ENCODE measurements at regions not wholly inside any gene's neighbourhood (a gene's known extent, or its start where the extent isn't known, plus 50 kb on each side); places are given as distances from the start of the nearest gene placed in this dataset.
A peak's percentile ranks its signal among the peaks of the same experiment; 100 is the strongest.

DNA sequence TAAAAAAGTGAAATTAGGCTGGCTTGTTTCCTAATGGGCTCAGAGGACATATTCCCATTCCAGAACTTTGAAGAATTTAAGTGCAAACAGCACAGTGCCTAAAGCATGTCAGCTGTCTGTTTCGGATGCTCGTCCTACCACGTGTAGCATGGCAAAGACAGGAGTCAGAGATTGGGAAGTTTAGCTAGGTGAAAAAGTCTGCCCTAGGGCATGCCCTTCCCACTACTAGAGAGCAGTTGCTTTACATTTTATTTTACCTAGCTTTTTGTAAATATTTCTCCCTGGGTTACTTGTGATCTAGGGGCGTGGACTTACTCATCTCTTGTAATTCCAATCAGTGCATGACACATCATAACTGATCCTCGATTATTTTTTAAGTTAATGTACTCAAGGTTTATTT is 111.1 kb downstream of the LMO4 start:
- no peak for DNase-seq

GRCh38 chr1:87449348-87449963 is 120.8 kb downstream of the LMO4 start:
- peak; percentile 16 for DNase-seq

DNA sequence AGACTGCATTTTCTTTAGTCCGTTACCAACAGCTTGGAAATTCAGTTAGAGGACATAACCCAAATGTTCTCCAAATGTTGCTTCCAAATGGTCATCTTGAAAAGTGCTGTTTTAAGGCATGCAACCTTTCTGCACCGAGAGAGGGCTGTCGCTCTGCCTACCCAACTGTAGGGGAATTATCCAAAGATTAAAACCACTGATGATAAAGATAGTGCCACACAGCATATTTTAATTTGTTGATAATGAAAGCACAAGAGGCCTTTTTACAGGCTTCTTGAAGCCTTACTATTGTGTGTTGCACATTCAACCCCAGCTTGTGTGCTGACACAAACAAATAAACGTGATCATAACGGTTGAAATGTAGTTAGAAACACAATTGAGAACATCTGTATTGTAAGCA is 121.5 kb downstream of the LMO4 start:
- DNase-seq = no peak

DNA sequence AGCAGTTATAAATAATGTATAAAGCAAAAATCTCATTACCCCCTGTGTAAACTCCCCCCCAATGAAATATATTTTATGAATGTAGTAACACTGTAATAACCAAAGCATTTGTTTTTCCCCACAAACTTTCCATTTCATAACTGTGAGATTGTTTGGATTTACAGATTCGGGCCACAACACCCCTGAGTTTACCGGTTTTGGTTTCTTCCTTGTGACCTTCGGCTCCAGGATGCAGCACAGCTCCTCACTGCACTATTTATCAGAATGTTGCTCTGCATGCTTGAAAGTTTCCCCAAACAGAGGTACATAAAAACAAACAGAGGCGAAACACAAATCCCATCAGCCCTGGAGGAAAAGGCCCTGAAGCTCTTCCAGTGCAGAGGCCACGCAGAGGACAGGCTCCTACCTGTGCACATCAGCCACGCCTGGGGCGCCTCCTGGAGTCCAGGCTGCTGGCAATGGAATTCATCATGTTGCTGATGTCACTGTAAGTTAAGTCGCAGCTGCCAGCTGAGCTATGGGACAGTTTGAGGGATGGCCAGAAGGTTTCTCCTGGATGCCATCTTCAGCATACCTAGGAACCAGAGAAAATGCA is 122.0 kb downstream of the LMO4 start:
- DNase-seq = no peak

- peak; percentile 85 for DNase-seq
Measured at GRCh38 chr1:87451229-87451920, 122.7 kb downstream of the LMO4 start.

DNA sequence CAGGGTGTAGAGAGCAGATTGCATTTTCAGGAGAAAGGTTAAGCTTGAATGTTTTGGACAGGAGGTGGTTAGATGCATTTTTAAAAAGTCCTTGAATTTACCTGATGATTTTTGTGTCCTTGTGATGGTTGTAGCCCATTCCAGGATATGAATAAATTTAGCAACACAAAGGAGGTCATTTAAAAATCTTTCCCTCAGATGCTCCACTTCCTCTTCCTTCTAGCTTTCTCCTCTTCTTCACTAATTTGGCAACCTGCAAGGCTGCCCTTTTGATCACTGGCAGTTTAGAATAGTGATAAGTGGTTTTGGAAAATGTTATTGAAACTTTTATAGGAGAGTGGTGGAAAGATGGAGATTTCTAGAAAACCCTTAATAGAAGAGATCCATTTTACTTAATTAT is 124.0 kb downstream of the LMO4 start:
- DNase-seq = no peak

- DNase-seq = no peak
Measured at GRCh38 chr1:87457408-87457807, 128.7 kb downstream of the LMO4 start.

DNA sequence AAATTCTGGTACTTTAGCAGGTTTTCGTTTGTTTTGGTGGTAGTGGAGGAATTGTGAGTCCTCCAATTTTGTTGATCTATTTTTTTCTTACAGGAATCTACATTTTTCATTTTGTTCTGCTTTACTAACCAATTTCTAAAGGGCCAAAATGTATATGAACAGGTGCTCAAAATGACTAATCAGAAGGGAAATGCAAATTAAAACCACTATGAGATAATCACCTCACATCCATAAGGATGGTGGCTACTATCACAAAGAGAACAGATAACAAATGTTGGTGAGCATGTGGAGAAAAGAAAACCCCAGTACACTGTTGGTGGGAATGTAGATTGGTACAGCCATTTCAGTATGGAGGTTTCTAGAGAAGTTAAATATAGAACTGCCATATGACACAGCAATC is 134.2 kb downstream of the LMO4 start:
- DNase-seq = no peak

DNA sequence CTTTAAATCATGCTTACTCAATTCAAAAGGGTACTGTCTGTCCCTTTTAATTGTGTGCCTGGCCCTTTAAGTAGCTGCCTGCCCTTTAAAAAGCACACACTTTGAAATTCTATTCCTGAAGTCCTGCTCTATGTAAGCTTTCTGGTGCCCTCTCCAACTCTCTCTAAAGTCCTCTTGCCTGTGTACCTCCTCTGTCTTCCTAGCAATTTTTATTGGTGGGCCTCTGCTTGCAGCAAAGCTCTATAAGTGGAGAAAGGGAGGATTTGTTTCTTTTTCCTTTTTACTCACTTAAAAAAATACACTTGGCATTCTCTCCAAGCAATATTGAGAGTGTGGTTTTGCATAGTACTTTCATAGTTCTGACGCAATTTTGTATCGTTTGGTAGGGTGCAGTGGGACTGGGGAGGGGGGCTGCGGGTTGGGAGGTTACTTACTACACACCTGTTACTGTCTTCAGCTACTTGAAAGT is 135.4 kb downstream of the LMO4 start:
- DNase-seq = no peak

DNA sequence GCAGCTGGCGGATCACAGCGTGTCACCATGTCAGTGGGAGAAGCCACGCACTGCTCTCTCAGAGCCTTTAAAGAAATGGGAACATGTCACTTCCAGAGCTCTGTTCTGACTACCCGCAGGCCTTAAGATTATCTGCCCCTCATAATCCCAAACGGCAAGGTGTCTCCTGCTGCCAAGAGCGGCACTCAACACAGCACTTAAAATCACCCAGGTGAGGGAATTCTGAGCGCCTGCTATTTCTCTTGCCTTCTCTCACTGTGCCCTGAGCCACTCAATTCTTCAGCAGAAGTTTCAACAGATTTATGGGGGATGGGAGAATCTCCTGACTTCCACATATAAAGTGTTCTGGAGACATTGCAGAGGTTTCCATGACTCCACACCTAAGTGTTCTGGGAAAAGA is 137.9 kb downstream of the LMO4 start:
- DNase-seq = no peak

DNA sequence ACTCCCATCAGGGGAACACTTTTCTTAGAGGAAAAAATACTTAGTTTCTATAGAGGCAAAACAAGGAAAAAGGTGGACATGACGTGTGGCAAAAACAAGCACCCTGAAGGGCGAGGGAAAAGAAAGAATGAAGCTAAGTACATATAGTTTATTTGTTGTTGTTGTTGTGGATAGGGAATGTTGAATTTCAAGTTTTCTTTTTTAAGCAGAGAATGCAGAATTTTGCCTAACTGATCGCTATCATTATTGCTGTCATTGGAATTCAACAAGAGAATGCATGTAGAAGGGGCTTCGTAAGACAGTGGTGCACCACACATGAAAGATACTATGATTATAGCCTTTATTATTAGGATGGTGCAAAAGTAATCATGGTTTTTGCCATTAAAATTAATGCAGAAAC is 144.0 kb downstream of the LMO4 start:
- no peak for DNase-seq

DNA sequence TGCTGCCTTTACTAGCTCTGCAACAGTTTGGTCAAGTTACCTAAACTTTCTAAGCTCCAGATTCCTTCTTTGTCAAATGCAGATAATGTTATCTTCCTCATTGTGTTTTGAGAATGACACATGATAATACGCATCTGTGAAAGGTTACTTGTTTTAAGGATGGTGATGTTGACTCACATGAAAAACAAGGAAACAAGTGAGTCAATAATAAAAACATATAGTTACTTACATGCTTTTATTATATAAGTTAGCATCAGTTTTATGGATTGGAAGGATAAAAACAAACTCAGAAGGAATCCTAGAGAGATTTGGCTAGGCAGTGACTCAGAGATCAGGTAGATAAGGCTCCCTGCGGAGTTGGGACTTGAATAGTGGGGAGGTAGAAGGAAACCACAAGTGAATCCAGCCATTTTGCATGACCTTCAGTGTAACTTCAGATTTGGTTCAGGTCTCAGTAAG is 144.6 kb downstream of the LMO4 start:
- no peak for DNase-seq

- DNase-seq = no peak
Measured at GRCh38 chr1:87474098-87474497, 145.4 kb downstream of the LMO4 start.

GRCh38 chr1:87478231-87478630 is 149.6 kb downstream of the LMO4 start:
- DNase-seq = peak; percentile 59

GRCh38 chr1:87495147-87495546 is 166.5 kb downstream of the LMO4 start:
- DNase-seq = no peak

DNA sequence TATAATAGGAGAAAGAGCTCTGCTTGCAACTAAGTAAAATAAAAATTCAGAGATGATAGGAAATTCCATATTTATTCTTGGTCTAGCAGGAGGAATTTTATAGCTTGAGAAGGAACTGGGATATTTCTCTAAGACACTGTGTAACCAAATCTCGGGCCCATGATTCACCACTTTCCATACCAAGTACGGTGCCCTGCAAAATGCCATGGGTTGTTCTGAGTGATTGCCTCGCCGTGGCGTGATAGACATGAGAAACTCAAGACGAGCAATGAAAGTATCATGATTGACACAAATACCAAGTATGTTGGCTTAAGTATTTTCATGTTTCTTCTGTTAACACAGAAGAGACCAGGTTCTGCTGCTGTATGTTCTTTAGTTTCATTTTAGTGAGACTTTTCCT is 167.2 kb downstream of the LMO4 start:
- no peak for DNase-seq

GRCh38 chr1:87497380-87498203 is 168.9 kb downstream of the LMO4 start:
- DNase-seq = no peak

DNA sequence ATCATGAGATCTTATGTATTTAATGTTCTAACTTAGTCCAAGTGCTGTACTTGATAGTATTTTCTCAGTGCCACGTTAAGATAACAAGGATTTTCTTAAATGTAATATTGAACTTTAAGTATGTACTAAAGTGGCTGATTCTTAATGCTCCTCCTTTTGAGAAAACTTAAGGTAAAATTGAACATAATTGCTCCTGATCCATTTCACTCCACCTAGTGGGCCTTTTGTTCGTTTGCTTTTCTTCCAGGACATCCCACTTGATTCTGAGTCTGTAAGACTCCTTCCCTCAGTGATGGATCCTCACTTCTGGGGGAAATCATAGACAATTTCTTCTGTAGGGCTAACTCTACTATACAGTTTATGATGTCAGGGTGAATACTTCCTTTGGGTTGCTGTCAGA is 173.1 kb downstream of the LMO4 start:
- no peak for DNase-seq

DNA sequence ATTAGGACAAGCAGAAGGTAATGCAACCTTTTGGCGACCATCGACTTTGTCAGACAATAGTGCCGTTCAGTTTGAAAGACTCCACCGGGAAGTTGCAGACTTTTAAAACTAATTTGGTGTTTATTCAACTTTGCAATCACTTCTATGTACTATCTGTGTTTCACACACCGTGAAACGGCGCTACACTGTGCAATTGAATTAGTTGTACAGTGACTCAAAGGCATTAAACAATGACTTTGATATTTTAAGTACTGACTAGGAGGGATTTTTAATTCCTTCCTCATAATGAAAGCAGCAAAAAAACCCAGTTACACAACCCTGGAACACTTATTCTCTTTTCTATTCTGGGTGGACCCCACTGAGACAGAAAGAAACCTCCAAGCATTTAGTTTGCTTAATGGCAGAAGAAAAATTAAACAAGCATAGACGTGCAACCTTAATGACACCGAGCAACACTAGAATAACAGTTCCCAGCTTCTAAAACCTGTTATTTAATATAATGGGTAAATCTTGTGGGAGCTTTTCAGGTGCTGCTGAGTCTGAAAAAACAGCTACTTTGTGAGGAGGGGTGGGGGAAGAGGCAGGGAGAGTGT is 176.8 kb downstream of the LMO4 start:
- DNase-seq = no peak

- no peak for DNase-seq
Measured at GRCh38 chr1:87506147-87506546, 177.5 kb downstream of the LMO4 start.

DNA sequence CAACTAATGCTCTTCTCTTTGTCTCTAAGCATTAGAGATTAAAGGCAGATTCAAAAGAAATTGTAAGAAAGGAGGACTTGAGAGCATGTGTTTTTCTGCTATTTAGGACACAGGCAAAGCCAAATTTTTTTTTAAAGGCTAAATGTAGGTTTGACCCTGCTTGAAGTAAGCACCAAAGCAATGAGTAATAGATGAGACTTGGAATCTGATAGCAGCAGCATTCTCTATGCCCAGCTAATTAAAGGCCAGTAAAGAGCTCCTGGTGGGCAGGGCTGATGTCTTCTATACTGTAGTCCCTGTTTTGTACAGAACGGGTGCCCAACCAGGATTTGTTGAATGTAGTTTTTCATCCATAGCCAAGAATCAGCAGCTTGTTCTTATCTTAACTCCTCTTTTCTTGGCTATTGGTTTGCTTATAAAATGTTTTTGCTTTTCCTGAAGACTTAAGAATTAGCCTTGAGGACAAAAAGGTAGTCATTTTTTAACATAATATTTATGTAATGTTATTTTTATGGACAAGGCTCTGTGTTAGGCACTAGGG is 179.6 kb downstream of the LMO4 start:
- no peak for DNase-seq

- no peak for DNase-seq
Measured at GRCh38 chr1:87510540-87510939, 181.9 kb downstream of the LMO4 start.

- DNase-seq = no peak
Measured at GRCh38 chr1:87511449-87511848, 182.8 kb downstream of the LMO4 start.

Data from fibroblast of skin of scalp (primary cell).